SK-N-SH treated with all-trans-retinoic acid at 6 μM for 48 hours (cell line): ENCODE measurements at regions not wholly inside any gene's neighbourhood (a gene's known extent, or its start where the extent isn't known, plus 50 kb on each side); places are given as distances from the start of the nearest gene placed in this dataset.

Experiments used
- ATAC-seq: fragments of 200-7000 bp; cut with Tn5 transposase; 3 replicates; pipeline ENCODE4 v1.9.1; 2020; ENCODE audit warnings: mild to moderate bottlenecking, moderate library complexity
- ARNTL ChIP-seq: fragments of 450-650 bp; formaldehyde crosslinking; IDR thresholded peaks from 2 replicates; pipeline ENCODE4 v1.5.0; 2020; ENCODE audit warnings: low read depth, mild to moderate bottlenecking, moderate library complexity, borderline replicate concordance
- BACH2 ChIP-seq: fragments of 250-450 bp; sonication (Bioruptor Pico); IDR thresholded peaks from 2 replicates; pipeline ENCODE4 v1.9.0; 2021; ENCODE audit warnings: mild to moderate bottlenecking, borderline replicate concordance
- CSDC2 ChIP-seq: fragments of 250-450 bp; sonication (Bioruptor Pico); IDR thresholded peaks from 2 replicates; pipeline ENCODE4 v1.5.0; 2020; ENCODE audit warnings: mild to moderate bottlenecking, moderate library complexity
- CSRNP3 ChIP-seq: fragments of 250-450 bp; sonication (Bioruptor Pico); IDR thresholded peaks from 2 replicates; pipeline ENCODE4 v1.5.1; 2021; ENCODE audit warnings: mild to moderate bottlenecking, moderate library complexity
- ESRRG ChIP-seq: fragments of 250-450 bp; sonication (Bioruptor Pico); IDR thresholded peaks from 2 replicates; pipeline ENCODE4 v1.6.1; 2021; ENCODE audit warnings: mild to moderate bottlenecking
- GLIS3 ChIP-seq: fragments of 250-450 bp; sonication (Bioruptor Pico); IDR thresholded peaks from 2 replicates; pipeline ENCODE4 v1.5.0; 2020; ENCODE audit warnings: mild to moderate bottlenecking, moderate library complexity
- OSR1 ChIP-seq: fragments of 250-450 bp; sonication (Bioruptor Pico); IDR thresholded peaks from 2 replicates; pipeline ENCODE4 v1.8.0; 2022; ENCODE audit warnings: moderate library complexity, mild to moderate bottlenecking, inconsistent platforms
- PATZ1 ChIP-seq: fragments of 250-450 bp; sonication (Bioruptor Pico); IDR thresholded peaks from 2 replicates; pipeline ENCODE4 v1.8.0; 2020; ENCODE audit warnings: mild to moderate bottlenecking, moderate library complexity, borderline replicate concordance
- PPARA ChIP-seq: fragments of 250-450 bp; sonication (Bioruptor Pico); IDR thresholded peaks from 2 replicates; pipeline ENCODE4 v1.5.0; 2020; ENCODE audit warnings: mild to moderate bottlenecking, borderline replicate concordance
- RARB ChIP-seq: fragments of 250-450 bp; sonication (Bioruptor Pico); IDR thresholded peaks from 2 replicates; pipeline ENCODE4 v1.8.0; 2021; ENCODE audit warnings: mild to moderate bottlenecking, moderate library complexity
- TCF4 ChIP-seq: fragments of 250-450 bp; sonication (Bioruptor Pico); IDR thresholded peaks from 2 replicates; pipeline ENCODE4 v1.8.0; 2021; ENCODE audit warnings: mild to moderate bottlenecking, moderate library complexity, borderline replicate concordance
- ZC3H10 ChIP-seq: fragments of 250-450 bp; sonication (Bioruptor Pico); IDR thresholded peaks from 2 replicates; pipeline ENCODE4 v1.5.1; 2021; ENCODE audit warnings: mild to moderate bottlenecking, moderate library complexity
- ZFP3 ChIP-seq: fragments of 250-450 bp; sonication (Bioruptor Pico); IDR thresholded peaks from 2 replicates; pipeline ENCODE4 v1.5.0; 2020; ENCODE audit warnings: mild to moderate bottlenecking, moderate library complexity
- ZNF70 ChIP-seq: fragments of 450-650 bp; formaldehyde crosslinking; IDR thresholded peaks from 2 replicates; pipeline ENCODE4 v1.5.0; 2020; ENCODE audit warnings: mild to moderate bottlenecking, moderate library complexity
- ZNF8 ChIP-seq: fragments of 450-650 bp; formaldehyde crosslinking; IDR thresholded peaks from 2 replicates; pipeline ENCODE4 v1.5.0; 2020; ENCODE audit warnings: mild to moderate bottlenecking, moderate library complexity
- TF ChIP-seq, protein P1 (sequence below): fragments of 250-450 bp; sonication (Bioruptor Pico); IDR thresholded peaks from 2 replicates; pipeline ENCODE4 v1.8.0; 2021; ENCODE audit warnings: low read depth, mild to moderate bottlenecking, moderate library complexity, borderline replicate concordance
- TF ChIP-seq, protein P2 (sequence below): fragments of 250-450 bp; sonication (Bioruptor Pico); IDR thresholded peaks from 2 replicates; pipeline ENCODE4 v1.5.0; 2020; ENCODE audit warnings: mild to moderate bottlenecking, moderate library complexity
- TF ChIP-seq, protein P3 (sequence below): fragments of 250-450 bp; sonication (Bioruptor Pico); IDR thresholded peaks from 2 replicates; pipeline ENCODE4 v1.5.1; 2020; ENCODE audit warnings: low read depth, mild to moderate bottlenecking, moderate library complexity

DNA sequence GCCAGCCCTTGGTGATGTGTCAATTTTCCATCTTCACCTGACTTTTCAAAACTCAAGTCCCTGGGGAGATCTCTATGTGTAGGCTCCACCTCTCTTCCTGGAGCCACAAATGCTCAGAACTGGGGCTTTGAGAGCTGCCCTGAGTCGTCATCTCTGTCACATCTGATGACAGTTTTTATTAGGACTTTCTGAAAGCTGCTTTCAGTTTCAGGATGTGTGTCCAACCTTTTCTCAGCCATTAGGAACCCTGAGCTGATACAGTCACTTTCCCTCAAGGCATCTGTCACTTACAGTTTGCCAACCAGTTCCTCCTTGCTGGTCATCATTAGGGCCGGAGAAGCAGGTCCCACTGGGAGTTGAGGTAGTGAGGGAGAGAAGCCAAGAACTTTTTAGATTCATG, 365.9 kb upstream of the CHD6 start:
- TF ChIP-seq BACH2 (CRISPR knock-in tag): no peak
- no peak for TF ChIP-seq ZNF8 (CRISPR knock-in tag)
- TF ChIP-seq, protein P1, sequence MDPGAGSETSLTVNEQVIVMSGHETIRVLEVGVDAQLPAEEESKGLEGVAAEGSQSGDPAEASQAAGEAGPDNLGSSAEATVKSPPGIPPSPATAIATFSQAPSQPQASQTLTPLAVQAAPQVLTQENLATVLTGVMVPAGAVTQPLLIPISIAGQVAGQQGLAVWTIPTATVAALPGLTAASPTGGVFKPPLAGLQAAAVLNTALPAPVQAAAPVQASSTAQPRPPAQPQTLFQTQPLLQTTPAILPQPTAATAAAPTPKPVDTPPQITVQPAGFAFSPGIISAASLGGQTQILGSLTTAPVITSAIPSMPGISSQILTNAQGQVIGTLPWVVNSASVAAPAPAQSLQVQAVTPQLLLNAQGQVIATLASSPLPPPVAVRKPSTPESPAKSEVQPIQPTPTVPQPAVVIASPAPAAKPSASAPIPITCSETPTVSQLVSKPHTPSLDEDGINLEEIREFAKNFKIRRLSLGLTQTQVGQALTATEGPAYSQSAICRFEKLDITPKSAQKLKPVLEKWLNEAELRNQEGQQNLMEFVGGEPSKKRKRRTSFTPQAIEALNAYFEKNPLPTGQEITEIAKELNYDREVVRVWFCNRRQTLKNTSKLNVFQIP: no peak
- TF ChIP-seq, protein P2, sequence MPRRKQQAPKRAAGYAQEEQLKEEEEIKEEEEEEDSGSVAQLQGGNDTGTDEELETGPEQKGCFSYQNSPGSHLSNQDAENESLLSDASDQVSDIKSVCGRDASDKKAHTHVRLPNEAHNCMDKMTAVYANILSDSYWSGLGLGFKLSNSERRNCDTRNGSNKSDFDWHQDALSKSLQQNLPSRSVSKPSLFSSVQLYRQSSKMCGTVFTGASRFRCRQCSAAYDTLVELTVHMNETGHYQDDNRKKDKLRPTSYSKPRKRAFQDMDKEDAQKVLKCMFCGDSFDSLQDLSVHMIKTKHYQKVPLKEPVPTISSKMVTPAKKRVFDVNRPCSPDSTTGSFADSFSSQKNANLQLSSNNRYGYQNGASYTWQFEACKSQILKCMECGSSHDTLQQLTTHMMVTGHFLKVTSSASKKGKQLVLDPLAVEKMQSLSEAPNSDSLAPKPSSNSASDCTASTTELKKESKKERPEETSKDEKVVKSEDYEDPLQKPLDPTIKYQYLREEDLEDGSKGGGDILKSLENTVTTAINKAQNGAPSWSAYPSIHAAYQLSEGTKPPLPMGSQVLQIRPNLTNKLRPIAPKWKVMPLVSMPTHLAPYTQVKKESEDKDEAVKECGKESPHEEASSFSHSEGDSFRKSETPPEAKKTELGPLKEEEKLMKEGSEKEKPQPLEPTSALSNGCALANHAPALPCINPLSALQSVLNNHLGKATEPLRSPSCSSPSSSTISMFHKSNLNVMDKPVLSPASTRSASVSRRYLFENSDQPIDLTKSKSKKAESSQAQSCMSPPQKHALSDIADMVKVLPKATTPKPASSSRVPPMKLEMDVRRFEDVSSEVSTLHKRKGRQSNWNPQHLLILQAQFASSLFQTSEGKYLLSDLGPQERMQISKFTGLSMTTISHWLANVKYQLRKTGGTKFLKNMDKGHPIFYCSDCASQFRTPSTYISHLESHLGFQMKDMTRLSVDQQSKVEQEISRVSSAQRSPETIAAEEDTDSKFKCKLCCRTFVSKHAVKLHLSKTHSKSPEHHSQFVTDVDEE (CRISPR knock-in tag): no peak
- no peak for TF ChIP-seq ESRRG (CRISPR knock-in tag)
- no peak for TF ChIP-seq ZC3H10 (CRISPR knock-in tag)
- TF ChIP-seq CSDC2 (CRISPR knock-in tag): no peak
- no peak for TF ChIP-seq ZNF70 (CRISPR knock-in tag)
- no peak for TF ChIP-seq RARB (CRISPR knock-in tag)
- no peak for ATAC-seq

- TF ChIP-seq PATZ1 (no peak), TCF4 (no peak), OSR1 (CRISPR knock-in tag) (no peak), ARNTL (CRISPR knock-in tag) (no peak), ZC3H10 (CRISPR knock-in tag) (no peak), ZFP3 (CRISPR knock-in tag) (no peak), PPARA (CRISPR knock-in tag) (no peak), RARB (CRISPR knock-in tag) (no peak)
- TF ChIP-seq, protein P3, sequence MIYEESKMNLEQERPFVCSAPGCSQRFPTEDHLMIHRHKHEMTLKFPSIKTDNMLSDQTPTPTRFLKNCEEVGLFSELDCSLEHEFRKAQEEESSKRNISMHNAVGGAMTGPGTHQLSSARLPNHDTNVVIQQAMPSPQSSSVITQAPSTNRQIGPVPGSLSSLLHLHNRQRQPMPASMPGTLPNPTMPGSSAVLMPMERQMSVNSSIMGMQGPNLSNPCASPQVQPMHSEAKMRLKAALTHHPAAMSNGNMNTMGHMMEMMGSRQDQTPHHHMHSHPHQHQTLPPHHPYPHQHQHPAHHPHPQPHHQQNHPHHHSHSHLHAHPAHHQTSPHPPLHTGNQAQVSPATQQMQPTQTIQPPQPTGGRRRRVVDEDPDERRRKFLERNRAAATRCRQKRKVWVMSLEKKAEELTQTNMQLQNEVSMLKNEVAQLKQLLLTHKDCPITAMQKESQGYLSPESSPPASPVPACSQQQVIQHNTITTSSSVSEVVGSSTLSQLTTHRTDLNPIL (CRISPR knock-in tag): no peak
- ATAC-seq: no peak
These were observed 365.0 kb upstream of the CHD6 start for GRCh38 chr20:41983159-41983558.

GRCh38 chr20:41981746-41982145, 363.6 kb upstream of the CHD6 start:
- TF ChIP-seq ARNTL (CRISPR knock-in tag) (no peak), OSR1 (CRISPR knock-in tag) (no peak), GLIS3 (no peak), PPARA (CRISPR knock-in tag) (no peak), ZNF70 (CRISPR knock-in tag) (no peak), CSRNP3 (CRISPR knock-in tag) (no peak)
- TF ChIP-seq, protein P3 (CRISPR knock-in tag): no peak
- TF ChIP-seq, protein P1: no peak
- no peak for ATAC-seq
